ENCODE measurements at regions not wholly inside any gene's neighbourhood (a gene's known extent, or its start where the extent isn't known, plus 50 kb on each side); places are given as distances from the start of the nearest gene placed in this dataset.

DNA sequence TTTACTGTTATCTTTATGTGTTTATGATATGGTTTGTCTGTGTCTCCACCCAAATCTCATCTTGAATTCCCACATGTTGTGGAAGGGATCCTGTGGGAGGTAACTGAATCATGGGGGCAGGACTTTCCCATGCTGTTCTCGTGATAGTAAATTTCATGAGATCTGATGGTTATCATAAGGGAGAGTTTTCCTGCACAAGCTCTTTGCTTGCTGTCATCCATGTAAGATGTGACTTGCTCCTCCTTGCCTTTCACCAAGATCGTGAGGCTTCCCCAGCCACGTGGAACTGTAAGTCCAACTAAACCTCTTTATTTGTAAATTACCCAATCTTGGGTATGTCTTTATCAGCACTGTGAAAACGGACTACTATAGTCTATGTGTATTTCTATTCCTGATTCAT lies 539.0 kb downstream of the ARL4A start:
- no peak for TF ChIP-seq POLR2A (IDR thresholded peaks at IDR 0.05)
- TF ChIP-seq, protein P1, sequence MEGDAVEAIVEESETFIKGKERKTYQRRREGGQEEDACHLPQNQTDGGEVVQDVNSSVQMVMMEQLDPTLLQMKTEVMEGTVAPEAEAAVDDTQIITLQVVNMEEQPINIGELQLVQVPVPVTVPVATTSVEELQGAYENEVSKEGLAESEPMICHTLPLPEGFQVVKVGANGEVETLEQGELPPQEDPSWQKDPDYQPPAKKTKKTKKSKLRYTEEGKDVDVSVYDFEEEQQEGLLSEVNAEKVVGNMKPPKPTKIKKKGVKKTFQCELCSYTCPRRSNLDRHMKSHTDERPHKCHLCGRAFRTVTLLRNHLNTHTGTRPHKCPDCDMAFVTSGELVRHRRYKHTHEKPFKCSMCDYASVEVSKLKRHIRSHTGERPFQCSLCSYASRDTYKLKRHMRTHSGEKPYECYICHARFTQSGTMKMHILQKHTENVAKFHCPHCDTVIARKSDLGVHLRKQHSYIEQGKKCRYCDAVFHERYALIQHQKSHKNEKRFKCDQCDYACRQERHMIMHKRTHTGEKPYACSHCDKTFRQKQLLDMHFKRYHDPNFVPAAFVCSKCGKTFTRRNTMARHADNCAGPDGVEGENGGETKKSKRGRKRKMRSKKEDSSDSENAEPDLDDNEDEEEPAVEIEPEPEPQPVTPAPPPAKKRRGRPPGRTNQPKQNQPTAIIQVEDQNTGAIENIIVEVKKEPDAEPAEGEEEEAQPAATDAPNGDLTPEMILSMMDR (IDR thresholded peaks at IDR 0.05), result no peak

Data from sigmoid colon (tissue), 3 donors.